ENCODE measurements at regions not wholly inside any gene's neighbourhood (a gene's known extent, or its start where the extent isn't known, plus 50 kb on each side); places are given as distances from the start of the nearest gene placed in this dataset.

DNA sequence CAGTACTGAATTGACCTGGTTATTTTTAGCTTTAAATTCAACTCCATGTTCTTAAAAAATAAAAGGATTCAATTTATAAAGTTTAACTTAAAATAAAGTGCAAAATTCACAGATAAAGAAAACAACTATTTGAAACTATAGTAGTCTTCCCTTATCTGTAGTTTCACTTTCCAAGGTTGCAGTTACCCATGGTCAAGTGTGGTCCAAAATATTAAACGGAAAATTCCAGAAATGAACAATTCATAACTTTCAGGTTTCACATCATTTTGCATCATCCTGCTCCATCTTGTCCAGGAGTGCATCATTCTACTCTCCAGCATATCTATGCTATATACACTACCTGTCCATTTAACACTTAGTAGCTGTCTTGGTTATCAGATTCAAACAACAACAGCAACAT lies 54.5 kb upstream of the ZNF804A start:
- TF ChIP-seq, protein P1, sequence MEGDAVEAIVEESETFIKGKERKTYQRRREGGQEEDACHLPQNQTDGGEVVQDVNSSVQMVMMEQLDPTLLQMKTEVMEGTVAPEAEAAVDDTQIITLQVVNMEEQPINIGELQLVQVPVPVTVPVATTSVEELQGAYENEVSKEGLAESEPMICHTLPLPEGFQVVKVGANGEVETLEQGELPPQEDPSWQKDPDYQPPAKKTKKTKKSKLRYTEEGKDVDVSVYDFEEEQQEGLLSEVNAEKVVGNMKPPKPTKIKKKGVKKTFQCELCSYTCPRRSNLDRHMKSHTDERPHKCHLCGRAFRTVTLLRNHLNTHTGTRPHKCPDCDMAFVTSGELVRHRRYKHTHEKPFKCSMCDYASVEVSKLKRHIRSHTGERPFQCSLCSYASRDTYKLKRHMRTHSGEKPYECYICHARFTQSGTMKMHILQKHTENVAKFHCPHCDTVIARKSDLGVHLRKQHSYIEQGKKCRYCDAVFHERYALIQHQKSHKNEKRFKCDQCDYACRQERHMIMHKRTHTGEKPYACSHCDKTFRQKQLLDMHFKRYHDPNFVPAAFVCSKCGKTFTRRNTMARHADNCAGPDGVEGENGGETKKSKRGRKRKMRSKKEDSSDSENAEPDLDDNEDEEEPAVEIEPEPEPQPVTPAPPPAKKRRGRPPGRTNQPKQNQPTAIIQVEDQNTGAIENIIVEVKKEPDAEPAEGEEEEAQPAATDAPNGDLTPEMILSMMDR (IDR thresholded peaks at IDR 0.05; ENCODE audit: extremely low read depth in 1 of 2, insufficient read depth in 1 of 2, low read depth in 1 of 2, low read length in 2 of 2): no peak
- TF ChIP-seq POLR2A (IDR thresholded peaks at IDR 0.05; ENCODE audit: low read depth, low read length) (no peak), MYC (IDR thresholded peaks at IDR 0.05; ENCODE audit: low read depth, low read length) (no peak), JUN (IDR thresholded peaks at IDR 0.05; ENCODE audit: borderline replicate concordance, insufficient read depth, insufficient read length, low read depth) (no peak), EZH2 (IDR thresholded peaks at IDR 0.05; ENCODE audit: borderline replicate concordance, low read depth, low read length, severe bottlenecking) (no peak), POLR2AphosphoS5 (IDR thresholded peaks at IDR 0.05; ENCODE audit: insufficient read depth, low read depth, low read length) (no peak)

All from endothelial cell of umbilical vein (primary cell).